ENCODE measurements at regions not wholly inside any gene's neighbourhood (a gene's known extent, or its start where the extent isn't known, plus 50 kb on each side); places are given as distances from the start of the nearest gene placed in this dataset.

- Histone ChIP-seq H2AFZ (ENCODE audit: low read depth, low read length) (no peak overlapping the region), H3K9ac (replicated peaks; ENCODE audit: extremely low read depth, insufficient read depth, low read length) (no peak overlapping the region), H3K79me2 (ENCODE audit: control insufficient read depth, insufficient read depth, low read length) (no peaks in the 10 kb centered on the region), H4K20me1 (replicated peaks; ENCODE audit: control insufficient read depth, extremely low read depth, insufficient read depth, low read length) (no peaks in the 10 kb centered on the region), H3K9me1 (replicated peaks; ENCODE audit: control insufficient read depth, extremely low read depth, insufficient read depth, low read length) (no peaks in the 10 kb centered on the region), H3K4me1 (ENCODE audit: control insufficient read depth, extremely low read depth, insufficient read depth, low read length) (no peaks in the 10 kb centered on the region), H3K4me3 (replicated peaks in 1 of 3; ENCODE audit: insufficient read depth in 1 of 3, low read depth in 1 of 3, low read length in 3 of 3) (no peak overlapping the region), H3K4me2 (ENCODE audit: insufficient read depth, low read length) (no peak overlapping the region), H3K27ac (ENCODE audit: insufficient read depth, low read depth, low read length) (no peak overlapping the region), H3K27me3 (ENCODE audit: control insufficient read depth in 2 of 2, insufficient read depth in 2 of 2, low read length in 2 of 2) (no peaks in the 10 kb centered on the region), H3K9me3 (replicated peaks; ENCODE audit: control insufficient read depth, insufficient read depth, low read length) (no peaks in the 10 kb centered on the region), H3K36me3 (ENCODE audit: control insufficient read depth in 2 of 2, extremely low read depth in 1 of 2, insufficient read depth in 2 of 2, low read length in 2 of 2) (no peaks in the 10 kb centered on the region)
- TF ChIP-seq EZH2 (IDR thresholded peaks at IDR 0.05; ENCODE audit: borderline replicate concordance, low read depth, low read length, severe bottlenecking) (no peak), GATA2 (IDR thresholded peaks at IDR 0.05; ENCODE audit: insufficient read depth, insufficient read length, low read depth, low read length) (no peak)
- intact Hi-C loops (cut with micrococcal nuclease) = loop anchor here (10.0 kb wide), 1 partner anchor 1029 kb away; no protein-coding TSS in a partner anchor
- no peak for DNase-seq (ENCODE audit: low read depth, low spot score)
- FAIRE-seq = no peak
- POLR2A ChIA-PET = no interaction called here
- CTCF ChIA-PET = no interaction called here
- no TSS peak for BruUV-seq (replicated peaks)
- dilution Hi-C loops (cut with MboI; ENCODE audit: extremely low pct_ligation_motif_present, low sequenced_read_pairs) = no loop called here
These were observed 167.2 kb upstream of the ATP2B1 start for GRCh38 chr12:89875809-89876208.

GRCh38 chr12:89875225-89875624 lies 166.6 kb upstream of the ATP2B1 start:
- POLR2A ChIA-PET = no interaction called here
- H4K20me1 ChIP-seq (replicated peaks; ENCODE audit: control insufficient read depth, extremely low read depth, insufficient read depth, low read length) = no peaks in the 10 kb centered on the region
- H3K4me2 ChIP-seq (ENCODE audit: insufficient read depth, low read length) = no peak overlapping the region
- no peak overlapping the region for H3K4me3 ChIP-seq (replicated peaks in 1 of 3; ENCODE audit: insufficient read depth in 1 of 3, low read depth in 1 of 3, low read length in 3 of 3)
- DNase-seq (ENCODE audit: low read depth, low spot score) (no peak), FAIRE-seq (no peak)
- H3K9me3 ChIP-seq (replicated peaks; ENCODE audit: control insufficient read depth, insufficient read depth, low read length) = no peaks in the 10 kb centered on the region
- TF ChIP-seq EZH2 (IDR thresholded peaks at IDR 0.05; ENCODE audit: borderline replicate concordance, low read depth, low read length, severe bottlenecking) (no peak), FOS (IDR thresholded peaks at IDR 0.05; ENCODE audit: borderline replicate concordance, insufficient read depth, low read length) (no peak), CTCF (IDR thresholded peaks at IDR 0.05; ENCODE audit: extremely low read depth in 1 of 2, insufficient read depth in 1 of 2, low read depth in 1 of 2, low read length in 2 of 2) (no peak), GATA2 (IDR thresholded peaks at IDR 0.05; ENCODE audit: insufficient read depth, insufficient read length, low read depth, low read length) (no peak), MYC (IDR thresholded peaks at IDR 0.05; ENCODE audit: low read depth, low read length) (no peak), POLR2AphosphoS5 (IDR thresholded peaks at IDR 0.05; ENCODE audit: insufficient read depth, low read depth, low read length) (no peak), POLR2A (IDR thresholded peaks at IDR 0.05; ENCODE audit: low read depth, low read length) (no peak)
- no peaks in the 10 kb centered on the region for H3K36me3 ChIP-seq (ENCODE audit: control insufficient read depth in 2 of 2, extremely low read depth in 1 of 2, insufficient read depth in 2 of 2, low read length in 2 of 2)
- no peak overlapping the region for H3K27ac ChIP-seq (ENCODE audit: insufficient read depth, low read depth, low read length)
- H2AFZ ChIP-seq (ENCODE audit: low read depth, low read length) = no peak overlapping the region
- H3K9ac ChIP-seq (replicated peaks; ENCODE audit: extremely low read depth, insufficient read depth, low read length) = no peak overlapping the region
- BruUV-seq (replicated peaks) = no TSS peak
- intact Hi-C loops (cut with micrococcal nuclease) = loop anchor here (10.0 kb wide), 1 partner anchor 1030 kb away; no protein-coding TSS in a partner anchor
- H3K4me1 ChIP-seq (ENCODE audit: control insufficient read depth, extremely low read depth, insufficient read depth, low read length) = no peaks in the 10 kb centered on the region
- no peaks in the 10 kb centered on the region for H3K79me2 ChIP-seq (ENCODE audit: control insufficient read depth, insufficient read depth, low read length)
- dilution Hi-C loops (cut with MboI; ENCODE audit: extremely low pct_ligation_motif_present, low sequenced_read_pairs) = no loop called here
- no peaks in the 10 kb centered on the region for H3K27me3 ChIP-seq (ENCODE audit: control insufficient read depth in 2 of 2, insufficient read depth in 2 of 2, low read length in 2 of 2)
- CTCF ChIA-PET = no interaction called here
- no peaks in the 10 kb centered on the region for H3K9me1 ChIP-seq (replicated peaks; ENCODE audit: control insufficient read depth, extremely low read depth, insufficient read depth, low read length)
